ENCODE measurements at regions not wholly inside any gene's neighbourhood (a gene's known extent, or its start where the extent isn't known, plus 50 kb on each side); places are given as distances from the start of the nearest gene placed in this dataset.
A peak's percentile ranks its signal among the peaks of the same experiment; 100 is the strongest.
"Not testable (repeated sequence)": the region's sequence is repeated elsewhere in the genome, so short reads cannot be mapped to it uniquely, and the experiment has no call there.

GRCh38 chr22:12815397-12816036 lies 2712.5 kb upstream of the OR11H1 start:
- peak; percentile 24 for DNase-seq (ENCODE audit: low read depth, low spot score)
- in situ Hi-C loops (cut with HindIII; ENCODE audit: low pct_unique_long_range_greater_than_20kb, low sequenced_read_pairs), result not testable (repeated sequence)
